ENCODE measurements at regions not wholly inside any gene's neighbourhood (a gene's known extent, or its start where the extent isn't known, plus 50 kb on each side); places are given as distances from the start of the nearest gene placed in this dataset.

DNA sequence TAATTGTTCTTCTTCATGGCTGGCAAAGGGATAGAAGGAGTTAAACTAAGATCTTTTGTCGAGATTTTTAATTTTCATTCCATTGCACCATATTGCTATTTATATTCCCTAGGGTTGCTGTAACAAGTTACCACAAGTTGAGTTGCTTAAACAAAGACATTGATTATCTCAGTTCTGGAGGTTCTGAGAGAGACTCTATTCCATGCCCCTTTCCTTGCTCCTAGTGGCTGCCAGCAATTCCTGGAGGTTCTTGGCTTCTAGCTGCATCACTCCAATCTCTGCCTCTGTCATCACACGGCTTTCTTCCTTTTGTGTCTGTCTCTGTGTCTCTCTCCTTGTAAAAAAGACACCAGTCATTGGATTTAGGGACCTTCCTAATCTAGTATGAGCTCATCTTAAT, 136.6 kb upstream of the DAB2 start:
- 58 to 84% methylated on average over 2 of the region's 2 CpGs for WGBS, 2 donors
- H3K9me3 ChIP-seq, result no peaks in the 10 kb centered on the region
- H3K27me3 ChIP-seq, result no peaks in the 10 kb centered on the region
- TF ChIP-seq, protein P1, sequence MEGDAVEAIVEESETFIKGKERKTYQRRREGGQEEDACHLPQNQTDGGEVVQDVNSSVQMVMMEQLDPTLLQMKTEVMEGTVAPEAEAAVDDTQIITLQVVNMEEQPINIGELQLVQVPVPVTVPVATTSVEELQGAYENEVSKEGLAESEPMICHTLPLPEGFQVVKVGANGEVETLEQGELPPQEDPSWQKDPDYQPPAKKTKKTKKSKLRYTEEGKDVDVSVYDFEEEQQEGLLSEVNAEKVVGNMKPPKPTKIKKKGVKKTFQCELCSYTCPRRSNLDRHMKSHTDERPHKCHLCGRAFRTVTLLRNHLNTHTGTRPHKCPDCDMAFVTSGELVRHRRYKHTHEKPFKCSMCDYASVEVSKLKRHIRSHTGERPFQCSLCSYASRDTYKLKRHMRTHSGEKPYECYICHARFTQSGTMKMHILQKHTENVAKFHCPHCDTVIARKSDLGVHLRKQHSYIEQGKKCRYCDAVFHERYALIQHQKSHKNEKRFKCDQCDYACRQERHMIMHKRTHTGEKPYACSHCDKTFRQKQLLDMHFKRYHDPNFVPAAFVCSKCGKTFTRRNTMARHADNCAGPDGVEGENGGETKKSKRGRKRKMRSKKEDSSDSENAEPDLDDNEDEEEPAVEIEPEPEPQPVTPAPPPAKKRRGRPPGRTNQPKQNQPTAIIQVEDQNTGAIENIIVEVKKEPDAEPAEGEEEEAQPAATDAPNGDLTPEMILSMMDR (IDR thresholded peaks at IDR 0.05), result no peak
- no peak for TF ChIP-seq POLR2A (IDR thresholded peaks at IDR 0.05)
- intact Hi-C loops (cut with DNase I; ENCODE audit: low total_unique reads), result no loop called here
- no peaks in the 10 kb centered on the region for H3K36me3 ChIP-seq (ENCODE audit: low read depth, missing control alignments)
- DNase-seq, result no peak
- H3K27ac ChIP-seq, result no peak overlapping the region
- H3K4me3 ChIP-seq, result no peak overlapping the region
- no peaks in the 10 kb centered on the region for H3K4me1 ChIP-seq

DNA sequence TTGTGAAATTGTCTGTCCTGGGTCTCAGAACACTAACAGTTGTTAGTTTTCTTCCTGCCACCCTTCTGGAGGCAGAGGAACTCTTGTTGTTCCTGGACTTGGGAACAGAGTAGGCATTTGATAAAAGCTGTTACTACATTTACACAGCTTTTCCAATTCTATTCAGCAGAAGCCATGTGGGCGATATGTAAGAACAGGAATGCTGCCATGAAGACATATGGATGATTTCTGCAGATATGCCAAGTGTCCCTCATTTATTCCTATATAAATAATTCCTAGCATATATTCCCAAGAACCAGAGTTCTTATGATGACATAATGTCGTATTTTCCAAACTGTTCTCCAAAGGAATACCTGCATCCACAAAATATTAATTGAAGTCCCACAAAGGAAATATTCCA, 135.9 kb upstream of the DAB2 start:
- no peaks in the 10 kb centered on the region for H3K36me3 ChIP-seq (ENCODE audit: low read depth, missing control alignments)
- H3K4me3 ChIP-seq, result no peak overlapping the region
- intact Hi-C loops (cut with DNase I; ENCODE audit: low total_unique reads), result no loop called here
- TF ChIP-seq POLR2A (IDR thresholded peaks at IDR 0.05), result no peak
- TF ChIP-seq, protein P1 (IDR thresholded peaks at IDR 0.05), result no peak
- H3K9me3 ChIP-seq, result no peaks in the 10 kb centered on the region
- no peak overlapping the region for H3K27ac ChIP-seq
- WGBS, 2 donors, result 90 to 100% methylated on average over 2 of the region's 2 CpGs
- no peak for DNase-seq
- no peaks in the 10 kb centered on the region for H3K4me1 ChIP-seq
- no peaks in the 10 kb centered on the region for H3K27me3 ChIP-seq

DNA sequence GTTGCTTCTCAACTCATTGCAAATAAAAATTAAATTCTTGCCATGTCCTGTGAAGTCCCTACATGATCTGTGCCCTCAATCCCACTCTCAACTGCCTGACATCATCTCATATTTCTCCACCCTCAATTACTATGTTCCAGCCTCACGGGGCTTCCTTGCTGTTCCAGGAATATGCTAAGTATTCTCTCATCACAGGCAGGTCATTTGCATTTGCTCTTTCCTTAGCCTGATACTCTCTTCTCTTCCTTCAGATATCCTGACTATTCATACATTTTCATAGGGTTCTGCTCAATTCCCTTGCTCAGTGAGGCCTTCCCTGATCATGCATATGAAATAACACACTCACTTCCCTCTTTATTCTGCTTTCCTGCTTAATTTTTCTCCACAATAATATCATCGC, 135.1 kb upstream of the DAB2 start:
- H3K27me3 ChIP-seq, result no peaks in the 10 kb centered on the region
- WGBS, 2 donors, result 96 to 97% methylated on average over 2 of the region's 2 CpGs
- TF ChIP-seq, protein P1 (IDR thresholded peaks at IDR 0.05), result no peak
- no peak for TF ChIP-seq POLR2A (IDR thresholded peaks at IDR 0.05)
- H3K4me3 ChIP-seq, result no peak overlapping the region
- no peaks in the 10 kb centered on the region for H3K36me3 ChIP-seq (ENCODE audit: low read depth, missing control alignments)
- DNase-seq, result no peak
- H3K27ac ChIP-seq, result no peak overlapping the region
- H3K9me3 ChIP-seq, result no peaks in the 10 kb centered on the region
- intact Hi-C loops (cut with DNase I; ENCODE audit: low total_unique reads), result no loop called here
- H3K4me1 ChIP-seq, result no peaks in the 10 kb centered on the region

DNA sequence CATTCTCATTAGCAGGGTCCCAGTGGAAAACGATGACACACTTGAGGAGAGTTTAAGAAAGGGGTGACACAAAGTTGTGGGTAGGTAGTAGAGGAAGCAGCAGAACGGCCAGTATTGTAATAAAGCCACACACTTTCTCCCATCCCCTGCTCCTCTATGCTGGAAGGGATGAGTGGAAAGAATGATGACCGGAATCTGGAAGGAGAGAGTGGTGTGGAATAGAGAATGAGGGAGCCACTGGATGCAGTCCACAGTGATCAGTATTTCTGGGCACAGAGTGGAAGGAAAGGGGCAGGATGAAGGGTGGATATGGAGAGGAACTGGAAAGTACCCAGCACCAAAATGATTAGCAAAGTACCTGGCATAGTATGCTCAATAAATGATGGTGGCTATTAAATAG, 133.8 kb upstream of the DAB2 start:
- H3K36me3 ChIP-seq (ENCODE audit: low read depth, missing control alignments), result no peaks in the 10 kb centered on the region
- no peaks in the 10 kb centered on the region for H3K27me3 ChIP-seq
- H3K4me1 ChIP-seq, result no peaks in the 10 kb centered on the region
- no peak for DNase-seq
- WGBS, 2 donors, result 80 to 92% methylated on average over 3 of the region's 3 CpGs
- no peaks in the 10 kb centered on the region for H3K9me3 ChIP-seq
- TF ChIP-seq POLR2A (IDR thresholded peaks at IDR 0.05), result no peak
- TF ChIP-seq, protein P1 (IDR thresholded peaks at IDR 0.05), result no peak
- H3K4me3 ChIP-seq, result no peak overlapping the region
- H3K27ac ChIP-seq, result no peak overlapping the region
- intact Hi-C loops (cut with DNase I; ENCODE audit: low total_unique reads), result no loop called here

DNA sequence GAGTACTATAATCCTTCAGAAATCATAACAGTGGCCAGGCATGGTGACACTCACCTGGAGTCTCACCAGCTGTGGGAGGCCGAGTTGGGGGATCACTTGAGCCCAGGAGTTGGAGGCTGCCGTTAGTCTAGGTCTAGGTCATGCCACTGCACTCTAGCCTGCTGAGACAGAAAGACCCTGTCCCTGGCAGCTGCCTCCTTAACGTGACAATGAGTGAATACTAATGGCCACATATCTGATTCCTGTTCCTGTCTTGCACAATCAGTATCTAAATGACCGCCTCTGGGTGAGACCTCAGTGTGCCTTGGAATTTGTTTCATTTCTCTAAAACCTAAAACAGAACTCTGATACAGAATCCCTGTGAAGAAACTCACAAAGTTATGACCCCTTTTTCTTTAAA, 131.0 kb upstream of the DAB2 start:
- H3K4me1 ChIP-seq, result no peaks in the 10 kb centered on the region
- no peak overlapping the region for H3K4me3 ChIP-seq
- TF ChIP-seq, protein P1 (IDR thresholded peaks at IDR 0.05), result no peak
- no peak for TF ChIP-seq POLR2A (IDR thresholded peaks at IDR 0.05)
- H3K27me3 ChIP-seq, result no peaks in the 10 kb centered on the region
- H3K36me3 ChIP-seq (ENCODE audit: low read depth, missing control alignments), result no peaks in the 10 kb centered on the region
- no peak overlapping the region for H3K27ac ChIP-seq
- intact Hi-C loops (cut with DNase I; ENCODE audit: low total_unique reads), result no loop called here
- no peaks in the 10 kb centered on the region for H3K9me3 ChIP-seq
- no peak for DNase-seq
- WGBS, 2 donors, result 49 to 68% methylated on average over 4 of the region's 4 CpGs

Measured in testis (tissue), 2 donors.